ENCODE measurements at regions not wholly inside any gene's neighbourhood (a gene's known extent, or its start where the extent isn't known, plus 50 kb on each side); places are given as distances from the start of the nearest gene placed in this dataset.

- no peak overlapping the region for H4K8ac ChIP-seq (ENCODE audit: low read depth in 2 of 2, low read length in 2 of 2)
- no peak overlapping the region for H3K4me2 ChIP-seq (ENCODE audit: low read depth, low read length)
- H3K56ac ChIP-seq (ENCODE audit: extremely low read depth, insufficient read depth, low read length) = no peak overlapping the region
- no peak overlapping the region for H3K4ac ChIP-seq (ENCODE audit: low read depth, low read length)
- no peak for DNase-seq
- no peak overlapping the region for H2AK5ac ChIP-seq (ENCODE audit: low read depth, low read length)
- no peak overlapping the region for H3K18ac ChIP-seq (ENCODE audit: low read depth, low read length)
- H2AK9ac ChIP-seq (replicated peaks; ENCODE audit: low read depth, low read length, poor library complexity) = no peak overlapping the region
- H3K27ac ChIP-seq (ENCODE audit: insufficient read depth, low read length) = no peak overlapping the region
- H4K5ac ChIP-seq (ENCODE audit: low read depth, low read length) = no peak overlapping the region
- WGBS, 2 experiments (ENCODE audit: extremely low coverage in 2 of 2, insufficient read length in 1 of 2) = 80% methylated on average over 1 of the region's 3 CpGs; no CpG with 5 or more reads in 1 of the 2 experiments
- in situ Hi-C loops (cut with MboI; ENCODE audit: low sequenced_read_pairs) = no loop called here
- H2BK120ac ChIP-seq (ENCODE audit: low read depth, low read length) = no peak overlapping the region
- dilution Hi-C loops (cut with HindIII; ENCODE audit: low sequenced_read_pairs, unreplicated experiment) = no loop called here
- H3K23ac ChIP-seq (ENCODE audit: low read depth, low read length) = no peak overlapping the region
- TF ChIP-seq RFX5 (IDR thresholded peaks at IDR 0.05; ENCODE audit: low read depth, low read length) = no peak
- no peak for TF ChIP-seq CEBPB (IDR thresholded peaks at IDR 0.05; ENCODE audit: low read depth, low read length)
- no peak for TF ChIP-seq MAFK (IDR thresholded peaks at IDR 0.05; ENCODE audit: low read depth, low read length)
- TF ChIP-seq CHD1 (IDR thresholded peaks at IDR 0.05; ENCODE audit: low read depth, low read length) = no peak
- no peak for TF ChIP-seq NFE2L2 (IDR thresholded peaks at IDR 0.05; ENCODE audit: low read depth, low read length)
- no peak for TF ChIP-seq MAZ (IDR thresholded peaks at IDR 0.05; ENCODE audit: borderline replicate concordance, low read depth, low read length)
- no peak for TF ChIP-seq RAD21 (IDR thresholded peaks at IDR 0.05; ENCODE audit: low read length)
- TF ChIP-seq RCOR1 (IDR thresholded peaks at IDR 0.05; ENCODE audit: insufficient replicate concordance, low read length) = no peak
- TF ChIP-seq CTCF (conservative IDR thresholded peaks at IDR 0.05; ENCODE audit: low read depth, low read length) = no peak
- TF ChIP-seq ELK1 (IDR thresholded peaks at IDR 0.05; ENCODE audit: borderline replicate concordance, low read depth, low read length) = no peak
- TF ChIP-seq FOS (IDR thresholded peaks at IDR 0.05; ENCODE audit: low read depth, low read length) = no peak
- no peaks in the 10 kb centered on the region for H3K9me1 ChIP-seq (ENCODE audit: insufficient read depth, low read length)
- H3K36me3 ChIP-seq (ENCODE audit: control insufficient read depth, insufficient read depth, low read length) = no peaks in the 10 kb centered on the region
- H3K4me1 ChIP-seq (ENCODE audit: control insufficient read depth, insufficient read depth, low read length) = no peaks in the 10 kb centered on the region
- H4K91ac ChIP-seq (ENCODE audit: insufficient read depth, low read depth, low read length) = no peak overlapping the region
- no peak overlapping the region for H3K14ac ChIP-seq (replicated peaks; ENCODE audit: low read depth, low read length)
- ChIA-PET CTCF (no interaction called here), POLR2A (ENCODE audit: unreplicated experiment) (no interaction called here)
- H3K9me3 ChIP-seq (ENCODE audit: control insufficient read depth, insufficient read depth, low read length) = no peaks in the 10 kb centered on the region; the same call in 1 of the 2 replicates
- no peaks in the 10 kb centered on the region for H3K27me3 ChIP-seq (ENCODE audit: control insufficient read depth, insufficient read depth, low read length)
- no peak overlapping the region for H3K9ac ChIP-seq (ENCODE audit: low read depth, low read length)
- BruUV-seq (replicated peaks) = no TSS peak
- no peak overlapping the region for H2BK15ac ChIP-seq (ENCODE audit: low read depth, low read length)
- H4K20me1 ChIP-seq (ENCODE audit: insufficient read depth, low read length) = no peaks in the 10 kb centered on the region
- H2AFZ ChIP-seq (replicated peaks; ENCODE audit: low read length, poor library complexity) = no peak overlapping the region
- no peaks in the 10 kb centered on the region for H3K79me1 ChIP-seq (ENCODE audit: low read depth in 1 of 2, low read length in 2 of 2)
- H2BK5ac ChIP-seq (ENCODE audit: low read depth, low read length, poor library complexity, severe bottlenecking) = no peak overlapping the region
- intact Hi-C loops (cut with micrococcal nuclease) = no loop called here
- ATAC-seq (ENCODE audit: low read depth) = no peak
- no peak overlapping the region for H3K4me3 ChIP-seq (ENCODE audit: insufficient read depth, low read depth, low read length)
- no peak overlapping the region for H2BK20ac ChIP-seq (ENCODE audit: low read depth, low read length)
Measured at GRCh38 chr6:119960036-119960435, 610.5 kb upstream of the MAN1A1 start.

Measured in IMR-90 (cell line).